Panc1 (cell line): ENCODE measurements at regions not wholly inside any gene's neighbourhood (a gene's known extent, or its start where the extent isn't known, plus 50 kb on each side); places are given as distances from the start of the nearest gene placed in this dataset.

Source experiments
- CTCF ChIP-seq: fragments of 450-650 bp; IDR thresholded peaks from 2 replicates; pipeline ENCODE4 v1.5.1; 2017; ENCODE audit warnings: mild to moderate bottlenecking
- POLR2AphosphoS5 ChIP-seq: IDR thresholded peaks from 2 replicates; pipeline ENCODE4 v1.6.1; 2012; ENCODE audit warnings: mild to moderate bottlenecking, low read depth, low read length, moderate library complexity
- REST ChIP-seq, 2 experiments: IDR thresholded peaks; 2 replicates each; pipeline ENCODE4 v1.6.1; 2011 to 2012; ENCODE audit warnings: low read depth in 2 of 2, control low read depth in 1 of 2, low read length in 1 of 2, mild to moderate bottlenecking in 1 of 2, moderate library complexity in 1 of 2; ENCODE audit not compliant: insufficient read depth in 1 of 2

GRCh38 chr4:138741766-138742377 is 273.7 kb upstream of the NOCT start:
- TF ChIP-seq CTCF, result no peak
- no peak for TF ChIP-seq REST (IDR thresholded peaks at IDR 0.05; ENCODE audit: insufficient read depth in 1 of 2, low read depth in 2 of 2, low read length in 1 of 2)
- TF ChIP-seq POLR2AphosphoS5, result no peak
